Osteoblast (primary cell): ENCODE measurements at regions not wholly inside any gene's neighbourhood (a gene's known extent, or its start where the extent isn't known, plus 50 kb on each side); places are given as distances from the start of the nearest gene placed in this dataset.

ENCODE experiments used
- DNase-seq: peaks from one replicate; pipeline ENCODE4 v3.0.0; 2011; ENCODE audit warnings: low spot score, mixed read lengths; ENCODE audit not compliant: insufficient read length; ENCODE audit errors: missing footprints
- H2AFZ ChIP-seq: 2 replicates; pipeline ENCODE4 v1.6.0; 2011; ENCODE audit warnings: mild to moderate bottlenecking, low read length
- H3K27ac ChIP-seq: 2 replicates; pipeline ENCODE4 v1.5.1; 2011; ENCODE audit warnings: mild to moderate bottlenecking, low read depth, low read length, moderate library complexity
- H3K27me3 ChIP-seq: 2 replicates; pipeline ENCODE4 v1.6.0; 2012; ENCODE audit warnings: mild to moderate bottlenecking, control low read depth, inconsistent platforms, low read length, moderate library complexity; ENCODE audit not compliant: insufficient read depth
- H3K36me3 ChIP-seq: 2 replicates; pipeline ENCODE4 v1.5.1; 2011; ENCODE audit warnings: mild to moderate bottlenecking, low read length, control low read depth, moderate library complexity; ENCODE audit not compliant: insufficient read depth
- H3K4me1 ChIP-seq: 2 replicates; pipeline ENCODE4 v1.5.1; 2011; ENCODE audit warnings: mild to moderate bottlenecking, low read length, control low read depth, moderate library complexity; ENCODE audit not compliant: insufficient read depth
- H3K4me2 ChIP-seq: 2 replicates; pipeline ENCODE4 v1.6.0; 2011; ENCODE audit warnings: mild to moderate bottlenecking, low read length; ENCODE audit not compliant: insufficient read depth
- H3K4me3 ChIP-seq: fragments of 200-600 bp; sonication (generic); 3 replicates; pipeline ENCODE4 v1.5.1; 2012; ENCODE audit warnings: mild to moderate bottlenecking, low read length, inconsistent platforms; ENCODE audit not compliant: insufficient read depth
- H3K79me2 ChIP-seq: 2 replicates; pipeline ENCODE4 v1.6.0; 2012; ENCODE audit warnings: mild to moderate bottlenecking, low read length, control low read depth, inconsistent platforms; ENCODE audit not compliant: insufficient read depth
- H3K9me3 ChIP-seq: 2 replicates; pipeline ENCODE4 v1.5.1; 2011; ENCODE audit warnings: low read depth, low read length, control low read depth
- H4K20me1 ChIP-seq: 2 replicates; pipeline ENCODE4 v1.6.0; 2012; ENCODE audit warnings: mild to moderate bottlenecking, low read length, control low read depth; ENCODE audit not compliant: insufficient read depth
- TF ChIP-seq, protein P1 (sequence below): IDR thresholded peaks from 2 replicates; pipeline ENCODE4 v1.5.1; 2011; ENCODE audit warnings: mild to moderate bottlenecking, low read depth, low read length, moderate library complexity; ENCODE audit errors: extremely low read depth

DNA sequence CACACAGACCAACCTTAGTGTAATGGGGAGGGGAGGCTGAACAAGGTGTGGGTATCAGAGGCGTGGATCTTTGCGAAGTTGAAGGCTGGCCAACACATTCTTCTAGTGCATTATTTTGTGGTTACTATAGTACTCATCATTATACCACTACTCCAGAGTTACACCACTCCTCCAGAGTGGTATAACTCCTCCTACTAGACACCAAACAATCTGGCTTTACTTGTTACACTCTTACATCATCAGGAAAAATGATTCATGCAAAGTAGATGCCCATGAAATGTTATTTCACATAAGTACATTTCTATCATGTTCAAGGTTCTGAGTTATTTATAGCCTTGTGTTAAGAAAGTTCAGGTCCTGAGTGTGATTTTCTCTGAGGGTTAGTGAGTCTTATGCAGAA is 443.1 kb upstream of the OPRM1 start:
- no peaks in the 10 kb centered on the region for H3K4me1 ChIP-seq
- H3K27ac ChIP-seq: no peak overlapping the region
- H3K36me3 ChIP-seq: no peaks in the 10 kb centered on the region
- H3K27me3 ChIP-seq: no peaks in the 10 kb centered on the region
- H3K79me2 ChIP-seq: no peaks in the 10 kb centered on the region
- no peak overlapping the region for H3K4me2 ChIP-seq
- DNase-seq: no peak
- H2AFZ ChIP-seq: no peak overlapping the region
- TF ChIP-seq, protein P1, sequence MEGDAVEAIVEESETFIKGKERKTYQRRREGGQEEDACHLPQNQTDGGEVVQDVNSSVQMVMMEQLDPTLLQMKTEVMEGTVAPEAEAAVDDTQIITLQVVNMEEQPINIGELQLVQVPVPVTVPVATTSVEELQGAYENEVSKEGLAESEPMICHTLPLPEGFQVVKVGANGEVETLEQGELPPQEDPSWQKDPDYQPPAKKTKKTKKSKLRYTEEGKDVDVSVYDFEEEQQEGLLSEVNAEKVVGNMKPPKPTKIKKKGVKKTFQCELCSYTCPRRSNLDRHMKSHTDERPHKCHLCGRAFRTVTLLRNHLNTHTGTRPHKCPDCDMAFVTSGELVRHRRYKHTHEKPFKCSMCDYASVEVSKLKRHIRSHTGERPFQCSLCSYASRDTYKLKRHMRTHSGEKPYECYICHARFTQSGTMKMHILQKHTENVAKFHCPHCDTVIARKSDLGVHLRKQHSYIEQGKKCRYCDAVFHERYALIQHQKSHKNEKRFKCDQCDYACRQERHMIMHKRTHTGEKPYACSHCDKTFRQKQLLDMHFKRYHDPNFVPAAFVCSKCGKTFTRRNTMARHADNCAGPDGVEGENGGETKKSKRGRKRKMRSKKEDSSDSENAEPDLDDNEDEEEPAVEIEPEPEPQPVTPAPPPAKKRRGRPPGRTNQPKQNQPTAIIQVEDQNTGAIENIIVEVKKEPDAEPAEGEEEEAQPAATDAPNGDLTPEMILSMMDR: no peak
- H3K4me3 ChIP-seq: no peak overlapping the region
- H4K20me1 ChIP-seq: no peaks in the 10 kb centered on the region
- H3K9me3 ChIP-seq: no peaks in the 10 kb centered on the region

DNA sequence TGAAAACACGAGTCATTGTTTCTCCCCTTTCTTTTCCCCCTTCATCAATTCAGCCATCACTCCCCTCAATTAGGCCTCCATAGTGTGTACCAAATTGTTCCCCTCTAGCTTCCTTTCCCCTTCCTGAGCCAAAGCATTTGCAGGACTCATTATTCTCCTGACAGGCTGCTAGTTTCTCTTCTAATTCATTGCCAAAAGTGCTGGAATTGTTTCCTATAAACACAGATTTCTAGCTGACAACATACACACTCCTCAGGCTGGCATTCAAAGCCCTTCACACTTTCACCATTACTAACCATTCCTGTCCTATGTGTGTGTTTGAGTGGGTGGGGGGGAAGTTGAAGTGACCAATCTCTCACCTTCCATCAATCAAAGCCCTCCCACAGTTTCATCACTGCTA is 444.2 kb upstream of the OPRM1 start:
- Histone ChIP-seq H3K79me2 (no peaks in the 10 kb centered on the region), H3K36me3 (no peaks in the 10 kb centered on the region), H3K4me1 (no peaks in the 10 kb centered on the region), H3K27me3 (no peaks in the 10 kb centered on the region), H2AFZ (no peak overlapping the region), H3K9me3 (no peaks in the 10 kb centered on the region), H3K27ac (no peak overlapping the region), H3K4me3 (no peak overlapping the region), H3K4me2 (no peak overlapping the region), H4K20me1 (no peaks in the 10 kb centered on the region)
- TF ChIP-seq, protein P1: no peak
- DNase-seq: no peak

DNA sequence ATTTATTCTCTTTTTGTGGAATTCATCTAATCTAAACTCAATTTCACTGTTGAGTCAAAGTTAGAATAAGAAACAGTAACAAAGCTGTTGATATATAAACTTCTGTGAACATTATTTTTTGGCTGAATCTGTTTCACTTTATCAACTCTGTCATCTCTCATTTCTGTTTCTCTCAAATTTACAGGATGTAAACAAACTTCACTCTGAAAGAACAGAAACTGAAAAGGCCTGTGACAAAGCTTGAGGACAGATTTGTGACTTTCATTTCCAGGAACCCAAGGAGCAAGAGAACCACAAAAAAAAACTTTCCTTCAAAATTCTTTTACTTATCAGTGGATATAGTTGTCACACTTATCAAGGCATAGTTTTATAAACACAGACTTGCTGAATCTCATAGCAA is 447.9 kb upstream of the OPRM1 start:
- TF ChIP-seq, protein P1: no peak
- no peak for DNase-seq
- H3K27ac ChIP-seq: no peak overlapping the region
- H3K79me2 ChIP-seq: no peaks in the 10 kb centered on the region
- no peaks in the 10 kb centered on the region for H3K9me3 ChIP-seq
- H3K27me3 ChIP-seq: no peaks in the 10 kb centered on the region
- no peaks in the 10 kb centered on the region for H3K4me1 ChIP-seq
- H3K4me2 ChIP-seq: no peak overlapping the region
- H4K20me1 ChIP-seq: no peaks in the 10 kb centered on the region
- H2AFZ ChIP-seq: no peak overlapping the region
- no peak overlapping the region for H3K4me3 ChIP-seq
- no peaks in the 10 kb centered on the region for H3K36me3 ChIP-seq

DNA sequence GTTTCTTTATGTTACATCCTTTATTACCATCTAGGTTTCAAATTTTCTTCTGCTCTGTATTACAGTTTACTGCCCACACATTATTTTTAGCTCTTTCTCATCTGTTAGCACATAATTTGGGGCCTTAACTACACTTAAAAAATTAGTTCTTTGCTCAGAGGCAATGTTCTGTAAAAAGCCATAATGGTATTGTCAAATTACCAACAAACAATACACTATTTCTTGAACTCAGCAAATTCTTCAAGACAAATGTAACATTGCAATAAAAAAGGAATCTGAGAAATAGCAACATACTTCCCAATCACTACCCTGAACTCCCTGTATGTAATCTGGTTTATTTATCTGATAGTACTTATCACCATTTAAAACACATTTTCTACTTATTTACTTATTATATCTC is 448.6 kb upstream of the OPRM1 start:
- H3K4me3 ChIP-seq: no peak overlapping the region
- no peaks in the 10 kb centered on the region for H3K36me3 ChIP-seq
- H3K9me3 ChIP-seq: no peaks in the 10 kb centered on the region
- no peak overlapping the region for H3K4me2 ChIP-seq
- no peak for DNase-seq
- H3K27me3 ChIP-seq: no peaks in the 10 kb centered on the region
- H3K4me1 ChIP-seq: no peaks in the 10 kb centered on the region
- H3K79me2 ChIP-seq: no peaks in the 10 kb centered on the region
- H4K20me1 ChIP-seq: no peaks in the 10 kb centered on the region
- no peak overlapping the region for H3K27ac ChIP-seq
- TF ChIP-seq, protein P1: no peak
- H2AFZ ChIP-seq: no peak overlapping the region
